ENCODE measurements at regions not wholly inside any gene's neighbourhood (a gene's known extent, or its start where the extent isn't known, plus 50 kb on each side); places are given as distances from the start of the nearest gene placed in this dataset.

DNA sequence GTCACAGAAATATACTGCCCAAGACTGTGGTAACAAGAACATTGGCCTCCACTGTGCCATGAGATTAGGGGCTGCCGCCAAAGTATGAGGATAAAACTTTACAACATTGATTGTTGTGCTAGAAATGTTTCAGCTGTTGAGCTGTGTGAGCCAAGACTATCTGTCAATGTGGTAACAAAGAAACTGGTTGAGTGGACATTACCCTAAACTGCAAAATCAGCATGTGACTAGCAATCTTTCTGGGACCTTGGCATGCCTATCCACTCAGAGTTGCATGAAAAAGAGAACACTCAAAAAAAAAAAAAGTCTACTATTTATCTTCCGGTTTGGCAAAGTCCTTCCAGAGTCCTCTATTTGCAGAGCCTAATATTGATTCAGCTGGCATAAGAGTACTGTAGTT lies 605.6 kb upstream of the CNTNAP2 start:
- Histone ChIP-seq H3K4me2 (ENCODE audit: low read length) (no peak overlapping the region), H3K27me3 (ENCODE audit: insufficient read depth, low read depth, low read length) (no peaks in the 10 kb centered on the region), H3K27ac (ENCODE audit: low read length) (no peak overlapping the region), H3K9me2 (ENCODE audit: insufficient read depth, low read length) (no peaks in the 10 kb centered on the region), H3K79me2 (replicated peaks; ENCODE audit: insufficient read depth, low read length) (no peaks in the 10 kb centered on the region), H4K20me1 (ENCODE audit: insufficient read depth) (no peaks in the 10 kb centered on the region), H3K4me3 (ENCODE audit: low read length) (no peak overlapping the region), H3K9me3 (ENCODE audit: low read length) (no peaks in the 10 kb centered on the region), H3K36me3 (ENCODE audit: insufficient read depth, low read length) (no peaks in the 10 kb centered on the region), H2AFZ (ENCODE audit: low read depth, low read length) (no peak overlapping the region), H3F3A (ENCODE audit: insufficient read depth, low read length, poor library complexity, severe bottlenecking) (no peaks in the 10 kb centered on the region), H3K9ac (ENCODE audit: low read length) (no peak overlapping the region)
- TF ChIP-seq MXI1 (conservative IDR thresholded peaks at IDR 0.05; ENCODE audit: poor library complexity, severe bottlenecking) (no peak), POLR2AphosphoS5 (IDR thresholded peaks at IDR 0.05) (no peak), RAD21 (conservative IDR thresholded peaks at IDR 0.05) (no peak), SMC3 (conservative IDR thresholded peaks at IDR 0.05; ENCODE audit: poor library complexity) (no peak), EP300 (conservative IDR thresholded peaks at IDR 0.05; ENCODE audit: poor library complexity, severe bottlenecking) (no peak), EZH2 (IDR thresholded peaks at IDR 0.05; ENCODE audit: borderline replicate concordance, insufficient read depth, low read length, poor library complexity, severe bottlenecking) (no peak), TAF1 (IDR thresholded peaks at IDR 0.05; ENCODE audit: low read depth) (no peak)
- TF ChIP-seq, protein P1, sequence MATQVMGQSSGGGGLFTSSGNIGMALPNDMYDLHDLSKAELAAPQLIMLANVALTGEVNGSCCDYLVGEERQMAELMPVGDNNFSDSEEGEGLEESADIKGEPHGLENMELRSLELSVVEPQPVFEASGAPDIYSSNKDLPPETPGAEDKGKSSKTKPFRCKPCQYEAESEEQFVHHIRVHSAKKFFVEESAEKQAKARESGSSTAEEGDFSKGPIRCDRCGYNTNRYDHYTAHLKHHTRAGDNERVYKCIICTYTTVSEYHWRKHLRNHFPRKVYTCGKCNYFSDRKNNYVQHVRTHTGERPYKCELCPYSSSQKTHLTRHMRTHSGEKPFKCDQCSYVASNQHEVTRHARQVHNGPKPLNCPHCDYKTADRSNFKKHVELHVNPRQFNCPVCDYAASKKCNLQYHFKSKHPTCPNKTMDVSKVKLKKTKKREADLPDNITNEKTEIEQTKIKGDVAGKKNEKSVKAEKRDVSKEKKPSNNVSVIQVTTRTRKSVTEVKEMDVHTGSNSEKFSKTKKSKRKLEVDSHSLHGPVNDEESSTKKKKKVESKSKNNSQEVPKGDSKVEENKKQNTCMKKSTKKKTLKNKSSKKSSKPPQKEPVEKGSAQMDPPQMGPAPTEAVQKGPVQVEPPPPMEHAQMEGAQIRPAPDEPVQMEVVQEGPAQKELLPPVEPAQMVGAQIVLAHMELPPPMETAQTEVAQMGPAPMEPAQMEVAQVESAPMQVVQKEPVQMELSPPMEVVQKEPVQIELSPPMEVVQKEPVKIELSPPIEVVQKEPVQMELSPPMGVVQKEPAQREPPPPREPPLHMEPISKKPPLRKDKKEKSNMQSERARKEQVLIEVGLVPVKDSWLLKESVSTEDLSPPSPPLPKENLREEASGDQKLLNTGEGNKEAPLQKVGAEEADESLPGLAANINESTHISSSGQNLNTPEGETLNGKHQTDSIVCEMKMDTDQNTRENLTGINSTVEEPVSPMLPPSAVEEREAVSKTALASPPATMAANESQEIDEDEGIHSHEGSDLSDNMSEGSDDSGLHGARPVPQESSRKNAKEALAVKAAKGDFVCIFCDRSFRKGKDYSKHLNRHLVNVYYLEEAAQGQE (IDR thresholded peaks at IDR 0.05; ENCODE audit: borderline replicate concordance) = no peak
- TF ChIP-seq, protein P2, sequence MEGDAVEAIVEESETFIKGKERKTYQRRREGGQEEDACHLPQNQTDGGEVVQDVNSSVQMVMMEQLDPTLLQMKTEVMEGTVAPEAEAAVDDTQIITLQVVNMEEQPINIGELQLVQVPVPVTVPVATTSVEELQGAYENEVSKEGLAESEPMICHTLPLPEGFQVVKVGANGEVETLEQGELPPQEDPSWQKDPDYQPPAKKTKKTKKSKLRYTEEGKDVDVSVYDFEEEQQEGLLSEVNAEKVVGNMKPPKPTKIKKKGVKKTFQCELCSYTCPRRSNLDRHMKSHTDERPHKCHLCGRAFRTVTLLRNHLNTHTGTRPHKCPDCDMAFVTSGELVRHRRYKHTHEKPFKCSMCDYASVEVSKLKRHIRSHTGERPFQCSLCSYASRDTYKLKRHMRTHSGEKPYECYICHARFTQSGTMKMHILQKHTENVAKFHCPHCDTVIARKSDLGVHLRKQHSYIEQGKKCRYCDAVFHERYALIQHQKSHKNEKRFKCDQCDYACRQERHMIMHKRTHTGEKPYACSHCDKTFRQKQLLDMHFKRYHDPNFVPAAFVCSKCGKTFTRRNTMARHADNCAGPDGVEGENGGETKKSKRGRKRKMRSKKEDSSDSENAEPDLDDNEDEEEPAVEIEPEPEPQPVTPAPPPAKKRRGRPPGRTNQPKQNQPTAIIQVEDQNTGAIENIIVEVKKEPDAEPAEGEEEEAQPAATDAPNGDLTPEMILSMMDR (IDR thresholded peaks at IDR 0.05; ENCODE audit: poor library complexity, severe bottlenecking) = no peak

DNA sequence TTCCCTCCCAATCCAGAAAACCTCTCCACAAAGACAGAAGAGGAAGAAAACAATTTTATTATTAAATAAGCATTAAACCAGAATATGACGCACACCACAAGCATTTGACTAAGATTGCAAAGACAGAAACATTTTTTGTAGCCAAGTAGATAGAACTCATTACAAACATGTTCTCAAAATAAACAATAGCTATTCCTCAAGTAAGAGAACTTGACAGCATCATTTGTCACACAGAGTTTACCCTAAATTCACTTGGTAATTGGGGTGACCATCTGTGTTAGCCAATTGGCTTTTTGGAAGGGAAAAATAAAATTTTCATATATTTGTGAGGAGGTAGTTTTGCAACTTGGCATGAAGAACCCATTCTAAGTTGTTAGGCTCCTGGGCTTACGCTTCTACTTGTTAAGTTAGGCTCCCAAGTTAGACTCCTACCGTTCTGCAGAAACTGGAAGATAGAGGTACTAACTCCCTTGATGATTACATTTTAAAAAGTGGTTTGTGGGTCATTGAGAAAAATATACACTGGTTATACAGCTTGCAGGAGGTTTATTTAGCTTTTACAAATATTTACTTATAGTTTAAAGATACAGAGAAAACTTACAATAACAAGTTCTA lies 618.6 kb upstream of the CNTNAP2 start:
- Histone ChIP-seq H3K9ac (ENCODE audit: low read length) (no peak overlapping the region), H3K27me3 (ENCODE audit: insufficient read depth, low read depth, low read length) (no peaks in the 10 kb centered on the region), H3K9me3 (ENCODE audit: low read length) (no peaks in the 10 kb centered on the region), H4K20me1 (ENCODE audit: insufficient read depth) (no peaks in the 10 kb centered on the region), H3K79me2 (replicated peaks; ENCODE audit: insufficient read depth, low read length) (no peaks in the 10 kb centered on the region), H3K36me3 (ENCODE audit: insufficient read depth, low read length) (no peaks in the 10 kb centered on the region), H3K27ac (ENCODE audit: low read length) (no peak overlapping the region), H3K4me3 (ENCODE audit: low read length) (no peak overlapping the region), H3K9me2 (ENCODE audit: insufficient read depth, low read length) (no peaks in the 10 kb centered on the region), H2AFZ (ENCODE audit: low read depth, low read length) (no peak overlapping the region), H3F3A (ENCODE audit: insufficient read depth, low read length, poor library complexity, severe bottlenecking) (no peaks in the 10 kb centered on the region), H3K4me2 (ENCODE audit: low read length) (no peak overlapping the region)
- TF ChIP-seq MXI1 (conservative IDR thresholded peaks at IDR 0.05; ENCODE audit: poor library complexity, severe bottlenecking) (no peak), EP300 (conservative IDR thresholded peaks at IDR 0.05; ENCODE audit: poor library complexity, severe bottlenecking) (no peak), EZH2 (IDR thresholded peaks at IDR 0.05; ENCODE audit: borderline replicate concordance, insufficient read depth, low read length, poor library complexity, severe bottlenecking) (no peak), TAF1 (IDR thresholded peaks at IDR 0.05; ENCODE audit: low read depth) (no peak), POLR2AphosphoS5 (IDR thresholded peaks at IDR 0.05) (no peak), SMC3 (conservative IDR thresholded peaks at IDR 0.05; ENCODE audit: poor library complexity) (no peak), RAD21 (conservative IDR thresholded peaks at IDR 0.05) (no peak)
- TF ChIP-seq, protein P1 (IDR thresholded peaks at IDR 0.05; ENCODE audit: borderline replicate concordance) = no peak
- TF ChIP-seq, protein P2 (IDR thresholded peaks at IDR 0.05; ENCODE audit: poor library complexity, severe bottlenecking) = no peak

Data from neural cell (in vitro differentiated cells).